ENCODE measurements at regions not wholly inside any gene's neighbourhood (a gene's known extent, or its start where the extent isn't known, plus 50 kb on each side); places are given as distances from the start of the nearest gene placed in this dataset.

DNA sequence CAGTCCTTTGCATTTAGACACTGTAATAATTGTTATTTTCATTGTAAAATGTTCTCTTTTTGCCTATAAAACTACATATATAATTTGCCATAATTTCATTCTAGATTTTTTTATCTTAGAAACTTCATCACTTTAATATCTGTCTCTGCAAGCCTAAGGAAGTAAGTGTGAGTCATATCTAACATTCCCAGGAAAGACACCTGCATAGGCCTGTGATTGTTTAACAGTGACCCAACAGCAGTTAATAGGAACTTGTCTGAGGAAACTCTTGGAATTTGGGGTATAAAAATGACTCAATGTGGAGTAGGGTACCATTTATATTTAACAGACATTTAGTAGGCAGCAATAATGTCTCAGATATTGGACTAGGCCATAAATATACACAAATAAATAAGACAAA, 229.2 kb upstream of the FAM174A start:
- no peaks in the 10 kb centered on the region for H3K36me3 ChIP-seq (ENCODE audit: control insufficient read depth in 2 of 2, insufficient read depth in 2 of 2, low read length in 2 of 2)
- H3K27me3 ChIP-seq (ENCODE audit: control insufficient read depth in 1 of 2, insufficient read depth in 2 of 2, low read length in 2 of 2), result no peaks in the 10 kb centered on the region
- no peak overlapping the region for H3K9ac ChIP-seq (ENCODE audit: low read length in 2 of 2)
- no peaks in the 10 kb centered on the region for H3K4me1 ChIP-seq (ENCODE audit: control insufficient read depth, insufficient read depth, low read length)
- no peak overlapping the region for H3K4me3 ChIP-seq (ENCODE audit: low read length in 2 of 2)
- no peaks in the 10 kb centered on the region for H3K9me3 ChIP-seq (ENCODE audit: control insufficient read depth in 2 of 2, low read length in 2 of 2)
- H3K27ac ChIP-seq (ENCODE audit: low read length), result no peak overlapping the region

DNA sequence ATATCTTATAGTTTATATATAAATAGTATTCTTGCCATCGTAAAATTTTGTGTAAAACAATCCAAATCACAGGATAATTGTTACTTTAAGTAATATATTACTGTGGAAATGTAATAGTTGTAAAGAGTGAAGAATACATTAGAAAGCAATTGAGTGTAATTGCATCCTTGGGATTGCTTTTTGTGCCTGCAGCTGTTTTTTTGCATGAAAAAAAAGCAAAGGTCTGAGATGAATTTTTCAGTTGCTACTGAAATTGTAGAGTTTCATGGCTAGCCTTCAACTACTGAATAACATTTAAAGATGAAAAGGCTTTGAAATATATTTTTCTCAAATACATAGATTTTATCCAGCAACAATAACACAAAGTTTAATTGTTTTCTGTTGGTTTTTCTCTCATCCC, 232.0 kb upstream of the FAM174A start:
- H3K4me1 ChIP-seq (ENCODE audit: control insufficient read depth, insufficient read depth, low read length), result no peaks in the 10 kb centered on the region
- no peaks in the 10 kb centered on the region for H3K9me3 ChIP-seq (ENCODE audit: control insufficient read depth in 2 of 2, low read length in 2 of 2)
- no peaks in the 10 kb centered on the region for H3K27me3 ChIP-seq (ENCODE audit: control insufficient read depth in 1 of 2, insufficient read depth in 2 of 2, low read length in 2 of 2)
- no peak overlapping the region for H3K27ac ChIP-seq (ENCODE audit: low read length)
- H3K9ac ChIP-seq (ENCODE audit: low read length in 2 of 2), result no peak overlapping the region
- H3K36me3 ChIP-seq (ENCODE audit: control insufficient read depth in 2 of 2, insufficient read depth in 2 of 2, low read length in 2 of 2), result no peaks in the 10 kb centered on the region
- no peak overlapping the region for H3K4me3 ChIP-seq (ENCODE audit: low read length in 2 of 2)

DNA sequence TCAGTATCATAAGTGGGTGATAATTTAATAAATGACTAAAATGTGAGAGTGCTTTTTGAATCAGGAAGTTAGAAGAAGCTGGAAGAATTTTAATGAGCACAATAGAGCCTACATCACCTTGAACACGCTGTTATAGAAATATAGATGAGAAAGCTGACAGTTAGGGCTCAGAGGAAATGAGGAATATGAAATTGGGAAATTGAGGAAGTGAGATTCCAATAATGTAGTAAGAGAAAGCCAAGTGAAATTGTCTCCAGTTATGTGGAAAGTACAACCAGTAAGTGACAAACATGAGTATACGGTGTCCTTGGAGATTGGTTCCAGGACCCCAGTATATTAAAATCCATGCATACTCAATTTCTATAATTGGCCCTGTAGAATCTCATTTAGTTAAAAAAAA, 235.9 kb upstream of the FAM174A start:
- H3K9me3 ChIP-seq (ENCODE audit: control insufficient read depth in 2 of 2, low read length in 2 of 2), result no peaks in the 10 kb centered on the region
- no peak overlapping the region for H3K9ac ChIP-seq (ENCODE audit: low read length in 2 of 2)
- H3K4me1 ChIP-seq (ENCODE audit: control insufficient read depth, insufficient read depth, low read length), result no peaks in the 10 kb centered on the region
- no peak overlapping the region for H3K4me3 ChIP-seq (ENCODE audit: low read length in 2 of 2)
- no peaks in the 10 kb centered on the region for H3K36me3 ChIP-seq (ENCODE audit: control insufficient read depth in 2 of 2, insufficient read depth in 2 of 2, low read length in 2 of 2)
- no peak overlapping the region for H3K27ac ChIP-seq (ENCODE audit: low read length)
- H3K27me3 ChIP-seq (ENCODE audit: control insufficient read depth in 1 of 2, insufficient read depth in 2 of 2, low read length in 2 of 2), result no peaks in the 10 kb centered on the region

DNA sequence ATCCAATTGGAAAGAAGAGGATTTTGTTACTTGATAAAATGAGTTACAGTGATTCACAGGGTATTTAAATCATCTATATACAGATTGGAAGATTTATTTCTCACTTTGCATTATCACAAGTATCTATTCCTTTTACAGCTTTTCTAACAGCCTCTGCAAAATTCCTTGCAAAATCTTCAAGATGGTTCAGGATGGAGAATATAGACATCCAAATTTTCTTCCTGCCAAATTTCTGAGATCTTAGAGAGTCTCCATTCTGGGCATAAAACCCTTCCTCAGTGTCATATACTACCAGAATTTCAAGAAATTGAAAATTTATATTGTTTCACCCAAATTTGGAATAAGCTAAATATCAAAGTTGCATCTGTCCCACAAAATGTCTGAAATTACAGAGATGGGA, 259.1 kb upstream of the FAM174A start:
- H3K27me3 ChIP-seq (ENCODE audit: control insufficient read depth in 1 of 2, insufficient read depth in 2 of 2, low read length in 2 of 2), result no peaks in the 10 kb centered on the region
- no peak overlapping the region for H3K27ac ChIP-seq (ENCODE audit: low read length)
- no peak overlapping the region for H3K9ac ChIP-seq (ENCODE audit: low read length in 2 of 2)
- H3K4me3 ChIP-seq (ENCODE audit: low read length in 2 of 2), result no peak overlapping the region
- H3K9me3 ChIP-seq (ENCODE audit: control insufficient read depth in 2 of 2, low read length in 2 of 2), result peaks cover 0 to 2% of the 10 kb centered on the region in 2 donors
- no peaks in the 10 kb centered on the region for H3K36me3 ChIP-seq (ENCODE audit: control insufficient read depth in 2 of 2, insufficient read depth in 2 of 2, low read length in 2 of 2)
- no peaks in the 10 kb centered on the region for H3K4me1 ChIP-seq (ENCODE audit: control insufficient read depth, insufficient read depth, low read length)

DNA sequence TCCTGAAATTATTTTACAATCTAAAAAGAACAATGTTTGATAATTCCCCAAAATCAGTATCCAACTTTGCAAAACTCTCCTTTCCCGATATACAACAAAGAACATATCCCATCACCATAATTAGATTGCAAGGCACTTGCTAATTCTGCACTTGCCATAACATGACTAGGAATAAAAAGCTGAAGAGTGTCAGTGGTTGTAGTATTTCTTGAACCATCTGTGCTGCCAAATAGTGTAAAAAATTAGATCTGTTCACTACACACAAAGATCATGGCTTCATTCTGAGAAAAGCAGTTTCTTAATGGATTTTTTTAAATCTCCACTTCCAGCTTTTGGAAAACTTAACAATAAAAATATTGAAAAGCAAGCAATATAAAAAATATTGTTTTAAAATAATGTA, 259.5 kb upstream of the FAM174A start:
- Histone ChIP-seq H3K4me3 (ENCODE audit: low read length in 2 of 2) (no peak overlapping the region), H3K27me3 (ENCODE audit: control insufficient read depth in 1 of 2, insufficient read depth in 2 of 2, low read length in 2 of 2) (no peaks in the 10 kb centered on the region), H3K27ac (ENCODE audit: low read length) (no peak overlapping the region), H3K9me3 (ENCODE audit: control insufficient read depth in 2 of 2, low read length in 2 of 2) (peaks cover 0 to 2% of the 10 kb centered on the region in 2 donors), H3K9ac (ENCODE audit: low read length in 2 of 2) (no peak overlapping the region), H3K4me1 (ENCODE audit: control insufficient read depth, insufficient read depth, low read length) (no peaks in the 10 kb centered on the region), H3K36me3 (ENCODE audit: control insufficient read depth in 2 of 2, insufficient read depth in 2 of 2, low read length in 2 of 2) (no peaks in the 10 kb centered on the region)

DNA sequence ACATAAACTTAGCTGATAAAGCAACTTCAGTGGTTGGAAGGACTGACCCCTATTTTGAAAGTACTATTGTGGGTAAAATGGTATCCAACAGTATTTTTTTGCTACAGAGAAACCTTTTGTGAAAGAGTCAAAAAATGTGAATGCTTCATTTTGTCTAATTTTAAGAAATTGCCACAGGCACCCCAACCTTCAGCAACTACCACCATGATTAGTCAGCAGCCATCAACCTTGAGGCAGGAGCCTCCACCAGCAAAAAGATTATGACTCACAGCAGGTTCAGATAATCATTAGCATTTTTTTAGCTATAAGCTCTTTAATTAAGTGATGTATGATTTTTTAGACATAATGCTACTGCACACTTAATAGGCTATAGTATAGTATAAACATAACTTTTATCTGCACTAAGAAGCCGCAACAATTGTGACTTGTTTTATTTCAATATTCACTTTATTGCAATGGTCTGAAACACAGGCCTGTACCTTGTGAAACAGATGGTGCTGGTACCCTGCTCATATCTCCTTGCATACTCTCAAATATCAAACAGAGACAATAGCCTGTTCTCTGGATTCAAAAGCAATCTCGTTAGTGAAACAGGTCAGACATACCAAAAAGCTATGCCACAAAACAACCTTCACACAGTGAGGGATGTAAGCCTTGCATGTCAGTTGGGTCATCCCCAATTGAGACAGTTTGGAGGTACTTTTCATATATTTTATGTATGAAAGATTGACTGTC, 261.2 kb upstream of the FAM174A start:
- H3K36me3 ChIP-seq (ENCODE audit: control insufficient read depth in 2 of 2, insufficient read depth in 2 of 2, low read length in 2 of 2), result no peaks in the 10 kb centered on the region
- no peak overlapping the region for H3K9ac ChIP-seq (ENCODE audit: low read length in 2 of 2)
- H3K27ac ChIP-seq (ENCODE audit: low read length), result no peak overlapping the region
- no peaks in the 10 kb centered on the region for H3K4me1 ChIP-seq (ENCODE audit: control insufficient read depth, insufficient read depth, low read length)
- H3K27me3 ChIP-seq (ENCODE audit: control insufficient read depth in 1 of 2, insufficient read depth in 2 of 2, low read length in 2 of 2), result no peaks in the 10 kb centered on the region
- H3K9me3 ChIP-seq (ENCODE audit: control insufficient read depth in 2 of 2, low read length in 2 of 2), result no peaks in the 10 kb centered on the region
- H3K4me3 ChIP-seq (ENCODE audit: low read length in 2 of 2), result no peak overlapping the region

DNA sequence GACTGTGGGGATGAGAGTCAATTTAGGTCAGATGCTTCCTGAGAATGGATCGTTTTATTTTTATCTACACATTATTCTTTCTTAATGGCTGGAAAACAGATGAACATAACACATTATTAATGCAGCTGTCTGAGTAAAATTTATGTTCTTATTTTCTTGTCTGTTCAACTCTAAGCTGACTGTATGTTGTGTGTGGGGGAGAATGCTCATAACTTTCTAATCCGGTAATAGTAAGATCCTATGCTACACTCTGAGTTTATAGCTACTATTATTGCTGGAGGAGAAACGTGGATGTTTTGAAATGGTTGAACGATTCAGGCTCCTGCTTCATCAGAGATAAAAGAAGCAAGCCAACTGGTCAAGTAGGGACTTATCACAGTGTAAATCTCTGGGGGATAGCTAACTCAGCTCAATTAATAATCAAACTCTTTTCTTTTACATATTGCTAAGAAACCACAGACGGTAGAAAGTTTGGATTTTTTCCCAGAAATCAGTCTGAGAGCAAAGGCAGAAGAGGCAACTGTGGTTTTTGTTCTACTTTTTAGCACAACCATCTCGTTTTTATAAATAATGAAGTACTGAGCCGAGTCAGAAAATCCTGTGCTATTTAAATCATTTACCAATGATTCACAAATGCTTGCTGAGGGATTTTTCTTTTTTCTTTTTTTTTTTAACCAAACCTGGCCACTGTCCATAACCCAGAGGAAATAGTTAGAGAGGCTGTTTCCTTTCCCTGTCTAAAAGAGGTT, 265.0 kb upstream of the FAM174A start:
- Histone ChIP-seq H3K9ac (ENCODE audit: low read length in 2 of 2) (no peak overlapping the region), H3K27ac (ENCODE audit: low read length) (no peak overlapping the region), H3K27me3 (ENCODE audit: control insufficient read depth in 1 of 2, insufficient read depth in 2 of 2, low read length in 2 of 2) (no peaks in the 10 kb centered on the region), H3K36me3 (ENCODE audit: control insufficient read depth in 2 of 2, insufficient read depth in 2 of 2, low read length in 2 of 2) (no peaks in the 10 kb centered on the region), H3K9me3 (ENCODE audit: control insufficient read depth in 2 of 2, low read length in 2 of 2) (no peaks in the 10 kb centered on the region), H3K4me1 (ENCODE audit: control insufficient read depth, insufficient read depth, low read length) (no peaks in the 10 kb centered on the region), H3K4me3 (ENCODE audit: low read length in 2 of 2) (no peak overlapping the region)

DNA sequence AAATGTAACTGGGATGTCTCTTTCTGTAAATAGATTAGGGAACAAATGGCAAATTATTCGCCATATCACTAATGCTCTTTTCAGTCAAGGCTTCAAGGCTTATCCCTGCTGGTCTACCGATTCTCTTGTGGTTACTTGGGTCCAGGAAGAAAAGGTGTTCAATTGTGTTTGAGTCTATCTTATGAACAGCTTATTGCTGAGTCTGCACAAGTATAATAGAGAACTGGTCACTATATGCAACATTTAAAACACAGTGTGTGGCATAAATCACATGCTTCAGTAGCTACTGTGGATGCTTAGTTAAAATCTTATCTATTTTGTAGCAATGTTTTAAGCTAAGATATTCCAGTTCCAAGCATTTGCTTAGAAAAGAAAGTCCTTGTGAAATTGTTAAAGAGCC, 274.2 kb upstream of the FAM174A start:
- Histone ChIP-seq H3K4me3 (ENCODE audit: low read length in 2 of 2) (no peak overlapping the region), H3K27me3 (ENCODE audit: control insufficient read depth in 1 of 2, insufficient read depth in 2 of 2, low read length in 2 of 2) (no peaks in the 10 kb centered on the region), H3K36me3 (ENCODE audit: control insufficient read depth in 2 of 2, insufficient read depth in 2 of 2, low read length in 2 of 2) (no peaks in the 10 kb centered on the region), H3K9me3 (ENCODE audit: control insufficient read depth in 2 of 2, low read length in 2 of 2) (no peaks in the 10 kb centered on the region), H3K27ac (ENCODE audit: low read length) (no peak overlapping the region), H3K4me1 (ENCODE audit: control insufficient read depth, insufficient read depth, low read length) (no peaks in the 10 kb centered on the region), H3K9ac (ENCODE audit: low read length in 2 of 2) (no peak overlapping the region)

DNA sequence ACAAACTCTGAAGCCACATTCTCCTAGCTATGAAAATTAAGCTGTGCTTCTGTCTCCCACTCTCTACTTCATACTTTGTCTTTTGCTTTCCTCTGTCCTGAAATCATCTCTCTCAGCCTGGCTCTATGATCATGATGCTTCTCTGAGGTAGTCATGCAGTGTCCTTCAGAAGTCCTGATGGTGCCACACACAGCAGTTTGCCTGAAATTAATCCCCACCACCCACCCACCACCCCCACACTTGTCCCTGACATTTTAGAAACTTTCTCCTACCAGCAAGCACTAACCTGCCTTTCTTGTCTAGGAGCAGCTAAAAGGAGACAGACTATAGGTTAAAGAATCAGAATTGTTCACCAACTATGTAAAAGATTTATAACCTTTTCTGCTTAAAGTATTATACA, 282.2 kb upstream of the FAM174A start:
- Histone ChIP-seq H3K9ac (ENCODE audit: low read length in 2 of 2) (no peak overlapping the region), H3K9me3 (ENCODE audit: control insufficient read depth in 2 of 2, low read length in 2 of 2) (no peaks in the 10 kb centered on the region), H3K36me3 (ENCODE audit: control insufficient read depth in 2 of 2, insufficient read depth in 2 of 2, low read length in 2 of 2) (no peaks in the 10 kb centered on the region), H3K4me3 (ENCODE audit: low read length in 2 of 2) (no peak overlapping the region), H3K4me1 (ENCODE audit: control insufficient read depth, insufficient read depth, low read length) (no peaks in the 10 kb centered on the region), H3K27ac (ENCODE audit: low read length) (no peak overlapping the region), H3K27me3 (ENCODE audit: control insufficient read depth in 1 of 2, insufficient read depth in 2 of 2, low read length in 2 of 2) (no peaks in the 10 kb centered on the region)

DNA sequence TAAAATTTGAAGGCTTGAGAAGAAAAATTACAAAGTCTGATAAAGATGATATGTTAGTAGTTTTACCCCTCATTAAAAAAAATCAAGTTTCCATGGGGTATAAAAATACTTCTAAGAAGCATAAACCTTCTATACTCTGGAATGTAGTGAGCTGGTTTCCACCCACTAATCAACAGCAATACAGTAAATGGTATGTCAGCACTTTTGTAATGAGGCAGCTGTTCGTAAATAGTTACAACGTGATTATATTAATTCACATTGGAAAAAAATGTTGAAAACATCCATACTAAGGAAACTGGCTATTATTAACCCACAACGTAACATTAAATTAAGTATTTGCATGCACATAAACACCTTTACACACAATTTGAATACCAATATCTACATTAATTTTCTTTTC, 283.1 kb upstream of the FAM174A start:
- no peaks in the 10 kb centered on the region for H3K9me3 ChIP-seq (ENCODE audit: control insufficient read depth in 2 of 2, low read length in 2 of 2)
- no peaks in the 10 kb centered on the region for H3K27me3 ChIP-seq (ENCODE audit: control insufficient read depth in 1 of 2, insufficient read depth in 2 of 2, low read length in 2 of 2)
- H3K27ac ChIP-seq (ENCODE audit: low read length), result no peak overlapping the region
- H3K36me3 ChIP-seq (ENCODE audit: control insufficient read depth in 2 of 2, insufficient read depth in 2 of 2, low read length in 2 of 2), result no peaks in the 10 kb centered on the region
- no peak overlapping the region for H3K9ac ChIP-seq (ENCODE audit: low read length in 2 of 2)
- H3K4me1 ChIP-seq (ENCODE audit: control insufficient read depth, insufficient read depth, low read length), result no peaks in the 10 kb centered on the region
- H3K4me3 ChIP-seq (ENCODE audit: low read length in 2 of 2), result no peak overlapping the region

DNA sequence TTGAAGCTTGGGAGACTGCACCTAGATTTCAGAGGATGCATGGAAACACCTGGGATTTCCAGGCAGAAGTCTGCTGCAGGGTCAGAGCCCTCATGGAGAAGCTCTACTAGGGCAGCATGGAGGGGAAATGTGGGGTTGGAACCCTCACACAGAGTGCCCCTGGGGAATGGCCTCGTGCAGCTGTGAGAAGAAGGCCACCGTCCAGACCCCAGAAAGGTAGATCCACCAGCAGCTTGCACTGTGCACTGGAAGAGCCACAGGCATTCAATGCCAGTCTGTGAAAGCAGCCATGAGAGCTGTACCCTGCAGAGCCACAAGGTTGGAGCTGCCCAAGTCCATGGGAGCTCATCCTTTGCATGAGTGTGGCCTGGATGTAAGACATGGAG, 285.3 kb upstream of the FAM174A start:
- no peaks in the 10 kb centered on the region for H3K4me1 ChIP-seq (ENCODE audit: control insufficient read depth, insufficient read depth, low read length)
- no peak overlapping the region for H3K9ac ChIP-seq (ENCODE audit: low read length in 2 of 2)
- no peak overlapping the region for H3K27ac ChIP-seq (ENCODE audit: low read length)
- H3K27me3 ChIP-seq (ENCODE audit: control insufficient read depth in 1 of 2, insufficient read depth in 2 of 2, low read length in 2 of 2), result no peaks in the 10 kb centered on the region
- no peak overlapping the region for H3K4me3 ChIP-seq (ENCODE audit: low read length in 2 of 2)
- H3K36me3 ChIP-seq (ENCODE audit: control insufficient read depth in 2 of 2, insufficient read depth in 2 of 2, low read length in 2 of 2), result no peaks in the 10 kb centered on the region
- no peaks in the 10 kb centered on the region for H3K9me3 ChIP-seq (ENCODE audit: control insufficient read depth in 2 of 2, low read length in 2 of 2)

All from stomach smooth muscle (tissue), 2 donors.